Chondrocyte (in vitro differentiated cells): ENCODE measurements at regions not wholly inside any gene's neighbourhood (a gene's known extent, or its start where the extent isn't known, plus 50 kb on each side); places are given as distances from the start of the nearest gene placed in this dataset.

ENCODE experiments used
- DNase-seq: peaks from one replicate; pipeline ENCODE4 v3.0.0; 2021; ENCODE audit warnings: mixed read lengths, low spot score
- H3K27ac Mint-ChIP-seq: one replicate; pipeline ENCODE4 v1.8.0; 2021; ENCODE audit warnings: mild to moderate bottlenecking, moderate library complexity, mixed read lengths; ENCODE audit not compliant: unreplicated experiment
- H3K27me3 Mint-ChIP-seq: 2 replicates; pipeline ENCODE4 v1.8.0; 2021; ENCODE audit warnings: low read depth, mixed read lengths
- H3K36me3 Mint-ChIP-seq: 2 replicates; pipeline ENCODE4 v1.8.0; 2021; ENCODE audit warnings: low read depth, mixed read lengths
- H3K4me1 Mint-ChIP-seq: 2 replicates; pipeline ENCODE4 v1.8.0; 2021; ENCODE audit warnings: low read depth, mild to moderate bottlenecking, mixed read lengths
- H3K4me3 Mint-ChIP-seq: one replicate; pipeline ENCODE4 v1.8.0; 2021; ENCODE audit warnings: mild to moderate bottlenecking, moderate library complexity, mixed read lengths; ENCODE audit not compliant: unreplicated experiment
- H3K9me3 Mint-ChIP-seq: 2 replicates; pipeline ENCODE4 v1.8.0; 2021; ENCODE audit warnings: low read depth, mixed read lengths
- TF ChIP-seq, protein P1 (sequence below): fragments of 200-600 bp; sonication (generic); IDR thresholded peaks from 2 replicates; pipeline ENCODE4 v1.5.0; 2021; ENCODE audit warnings: antibody characterized with exemption, mild to moderate bottlenecking, moderate library complexity

DNA sequence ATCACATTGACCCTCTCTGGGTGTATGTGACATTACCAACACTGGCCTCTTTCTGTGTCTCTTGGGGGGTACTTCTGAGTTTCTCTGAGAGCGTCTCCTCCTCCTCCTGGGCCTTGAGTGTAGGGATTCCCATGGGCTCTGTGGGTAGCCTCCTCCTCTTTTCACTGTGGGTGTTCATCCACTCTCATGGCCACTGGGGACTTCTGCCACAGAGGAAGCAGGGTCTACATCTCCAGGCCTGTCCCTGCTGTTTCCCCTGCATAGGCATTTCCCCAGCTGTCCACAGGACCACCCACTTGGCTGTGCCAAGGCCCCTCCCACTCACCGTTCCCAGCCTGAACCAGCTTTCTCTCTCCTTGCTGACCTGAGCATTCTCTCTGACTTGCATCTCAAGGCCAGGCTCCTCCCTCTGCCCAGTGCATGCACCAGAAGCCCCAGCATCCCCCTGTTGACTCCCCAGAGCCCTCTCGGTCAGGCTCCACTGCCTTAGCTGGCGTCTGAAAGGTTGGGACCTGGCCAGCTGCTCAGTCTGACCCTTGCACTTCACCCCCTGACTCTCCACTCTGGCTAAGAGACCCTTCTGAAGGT lies 487.6 kb downstream of the GLRX3 start:
- DNase-seq: no peak
- TF ChIP-seq, protein P1, sequence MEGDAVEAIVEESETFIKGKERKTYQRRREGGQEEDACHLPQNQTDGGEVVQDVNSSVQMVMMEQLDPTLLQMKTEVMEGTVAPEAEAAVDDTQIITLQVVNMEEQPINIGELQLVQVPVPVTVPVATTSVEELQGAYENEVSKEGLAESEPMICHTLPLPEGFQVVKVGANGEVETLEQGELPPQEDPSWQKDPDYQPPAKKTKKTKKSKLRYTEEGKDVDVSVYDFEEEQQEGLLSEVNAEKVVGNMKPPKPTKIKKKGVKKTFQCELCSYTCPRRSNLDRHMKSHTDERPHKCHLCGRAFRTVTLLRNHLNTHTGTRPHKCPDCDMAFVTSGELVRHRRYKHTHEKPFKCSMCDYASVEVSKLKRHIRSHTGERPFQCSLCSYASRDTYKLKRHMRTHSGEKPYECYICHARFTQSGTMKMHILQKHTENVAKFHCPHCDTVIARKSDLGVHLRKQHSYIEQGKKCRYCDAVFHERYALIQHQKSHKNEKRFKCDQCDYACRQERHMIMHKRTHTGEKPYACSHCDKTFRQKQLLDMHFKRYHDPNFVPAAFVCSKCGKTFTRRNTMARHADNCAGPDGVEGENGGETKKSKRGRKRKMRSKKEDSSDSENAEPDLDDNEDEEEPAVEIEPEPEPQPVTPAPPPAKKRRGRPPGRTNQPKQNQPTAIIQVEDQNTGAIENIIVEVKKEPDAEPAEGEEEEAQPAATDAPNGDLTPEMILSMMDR: no peak
- Mint-ChIP-seq H3K27ac (no peak overlapping the region), H3K4me1 (no peaks in the 10 kb centered on the region), H3K4me3 (no peak overlapping the region), H3K9me3 (peaks cover 48% of the 10 kb centered on the region), H3K27me3 (no peaks in the 10 kb centered on the region), H3K36me3 (no peaks in the 10 kb centered on the region)

DNA sequence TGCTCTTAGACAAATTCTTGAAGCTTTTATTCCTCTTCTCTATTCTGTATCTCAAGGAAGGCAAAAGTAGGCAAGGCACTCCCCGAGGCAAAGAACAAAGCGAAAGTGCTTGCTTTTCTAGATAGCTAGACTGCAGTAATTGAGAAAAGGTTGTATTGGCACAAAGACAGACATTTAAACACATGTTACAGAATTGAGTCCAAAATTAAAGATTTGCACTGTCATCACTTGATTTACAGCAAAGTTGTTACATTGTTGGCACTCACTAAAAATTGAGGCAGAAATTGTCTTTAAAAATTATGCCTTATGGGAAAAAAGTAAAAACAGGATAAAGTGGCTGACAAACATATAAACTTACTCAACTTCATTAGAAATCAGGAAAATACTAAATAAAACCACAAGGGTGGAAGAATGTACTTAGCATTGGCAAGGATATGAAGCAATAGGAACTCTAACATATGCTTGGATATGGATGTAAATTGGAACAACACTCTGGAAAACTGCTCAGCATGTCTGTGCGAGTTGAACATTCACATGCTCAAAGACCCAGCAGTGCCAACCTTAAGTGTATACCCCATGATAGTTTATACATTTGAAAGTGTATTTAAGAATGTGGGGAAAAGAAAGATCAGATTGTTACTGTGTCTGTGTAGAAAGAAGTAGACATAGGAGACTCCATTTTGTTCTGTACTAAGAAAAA lies 491.3 kb downstream of the GLRX3 start:
- Mint-ChIP-seq H3K36me3 (peaks cover 2% of the 10 kb centered on the region), H3K9me3 (peaks cover 44% of the 10 kb centered on the region), H3K4me3 (no peak overlapping the region), H3K4me1 (peaks cover 3% of the 10 kb centered on the region), H3K27ac (no peak overlapping the region), H3K27me3 (no peaks in the 10 kb centered on the region)
- TF ChIP-seq, protein P1: no peak
- DNase-seq: no peak

DNA sequence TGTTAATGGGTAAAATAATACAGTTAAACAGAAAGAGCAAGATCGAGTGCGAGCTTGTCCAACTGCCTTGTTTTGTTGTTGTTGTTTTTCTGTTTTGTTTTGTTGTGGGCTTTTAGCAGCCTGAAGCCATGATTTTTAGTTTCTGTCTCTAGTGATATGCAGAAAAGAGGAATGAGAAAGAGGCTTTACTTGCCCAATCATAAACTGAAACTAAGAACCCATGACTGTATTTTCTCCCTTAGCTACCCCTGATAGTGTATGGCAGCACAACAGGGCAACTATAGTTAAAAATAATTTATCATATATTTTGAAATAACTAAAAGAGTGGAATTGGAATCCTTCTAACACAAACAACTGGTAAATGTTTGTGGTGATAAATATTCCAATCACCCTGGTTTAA lies 493.9 kb downstream of the GLRX3 start:
- Mint-ChIP-seq H3K27ac (no peak overlapping the region), H3K4me1 (peaks cover 3% of the 10 kb centered on the region), H3K36me3 (peaks cover 2% of the 10 kb centered on the region), H3K27me3 (no peaks in the 10 kb centered on the region), H3K4me3 (no peak overlapping the region), H3K9me3 (peaks cover 37% of the 10 kb centered on the region)
- TF ChIP-seq, protein P1: no peak
- no peak for DNase-seq

DNA sequence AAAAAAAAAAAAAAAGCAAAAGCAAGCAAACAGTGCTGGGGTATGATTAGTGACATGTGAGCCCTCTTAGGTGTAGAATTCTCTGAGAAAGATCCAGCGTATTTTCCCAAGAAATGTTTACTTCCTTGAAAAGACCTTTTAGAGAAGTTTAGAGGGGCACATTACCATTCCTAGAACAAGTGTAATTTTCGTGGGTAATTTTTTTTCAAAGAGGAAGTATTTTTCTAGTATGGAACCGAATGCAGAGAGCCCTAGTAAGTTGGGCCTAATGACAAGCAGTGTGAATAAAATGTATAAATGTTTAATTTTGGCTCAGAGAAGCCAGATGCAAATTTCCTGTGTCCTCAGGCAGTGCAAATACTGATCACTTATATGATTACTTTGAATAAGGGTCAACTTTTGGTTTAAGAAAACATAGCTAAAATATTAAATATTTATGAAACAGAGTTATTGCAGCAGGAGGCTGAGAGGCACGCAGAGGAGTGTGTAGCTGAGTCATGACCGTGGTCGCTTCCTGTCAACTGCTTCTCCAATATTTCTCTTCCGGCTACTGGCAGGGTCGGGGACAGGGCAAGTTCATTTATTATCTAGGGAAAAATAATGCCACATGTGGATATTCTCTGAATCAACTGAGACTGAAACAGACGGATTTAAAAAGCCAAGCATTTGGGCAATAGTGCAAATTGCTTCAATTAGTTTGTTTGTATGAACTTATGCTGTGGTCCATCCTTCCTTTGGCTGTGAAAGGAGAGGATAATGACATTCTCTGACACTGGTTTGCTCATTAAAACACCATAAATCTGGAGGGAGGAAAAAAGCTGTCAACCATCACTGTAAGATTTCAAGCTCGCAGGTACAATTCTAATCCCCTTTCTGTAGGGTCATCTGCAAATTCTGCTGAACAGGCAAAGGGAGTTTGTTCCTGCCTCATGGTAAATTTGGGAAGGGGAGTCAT lies 495.2 kb downstream of the GLRX3 start:
- Mint-ChIP-seq H3K4me3 (no peak overlapping the region), H3K27ac (peak overlapping the region; percentile 45), H3K27me3 (no peaks in the 10 kb centered on the region), H3K36me3 (peaks cover 2% of the 10 kb centered on the region), H3K4me1 (peaks cover 3% of the 10 kb centered on the region), H3K9me3 (peaks cover 32% of the 10 kb centered on the region)
- no peak for DNase-seq
- TF ChIP-seq, protein P1: no peak

DNA sequence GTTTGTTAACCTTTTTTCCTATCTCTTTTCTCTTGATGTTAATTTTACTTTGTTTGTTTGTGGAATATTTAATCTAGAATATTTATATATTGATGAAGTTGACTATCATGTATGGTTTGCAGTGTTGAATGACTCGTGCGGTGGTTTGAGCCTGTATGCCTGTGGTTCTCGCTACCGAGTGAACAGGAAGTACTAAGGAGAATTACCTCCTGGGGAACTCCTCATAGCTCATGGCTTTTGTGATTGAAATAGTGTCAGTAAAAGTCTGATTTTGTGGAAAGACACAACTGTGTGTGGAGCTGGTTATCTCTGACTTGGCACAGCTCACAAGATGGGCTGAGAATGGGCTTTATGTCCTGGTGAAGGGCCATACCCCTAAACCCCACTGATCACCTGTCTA lies 498.6 kb downstream of the GLRX3 start:
- Mint-ChIP-seq H3K27me3 (no peaks in the 10 kb centered on the region), H3K9me3 (peaks cover 24% of the 10 kb centered on the region)

More for the DNA sequence above, 498.6 kb downstream of the GLRX3 start:
- TF ChIP-seq, protein P1: no peak
- Mint-ChIP-seq H3K27ac (no peak overlapping the region), H3K4me1 (peaks cover 3% of the 10 kb centered on the region), H3K4me3 (no peak overlapping the region), H3K36me3 (peaks cover under 1% of the 10 kb centered on the region)
- DNase-seq: no peak
